NCI-H1092 treated with DMSO at 0.1 percent for 48 hours (cell line): ENCODE measurements at regions not wholly inside any gene's neighbourhood (a gene's known extent, or its start where the extent isn't known, plus 50 kb on each side); places are given as distances from the start of the nearest gene placed in this dataset.

Experiments used
- DNase-seq: peaks from one replicate; lab custom pipeline; 2025; lab: John Stamatoyannopoulos, UW

- no peak for DNase-seq
These were observed 138.0 kb upstream of the EFNA5 start for GRCh38 chr5:107808671-107809137.

GRCh38 chr5:107807431-107807830, 136.7 kb upstream of the EFNA5 start:
- DNase-seq: no peak

- DNase-seq: no peak
These were observed 136.0 kb upstream of the EFNA5 start for GRCh38 chr5:107806705-107807104.

- no peak for DNase-seq
These were observed 135.5 kb upstream of the EFNA5 start for GRCh38 chr5:107806271-107806670.

DNA sequence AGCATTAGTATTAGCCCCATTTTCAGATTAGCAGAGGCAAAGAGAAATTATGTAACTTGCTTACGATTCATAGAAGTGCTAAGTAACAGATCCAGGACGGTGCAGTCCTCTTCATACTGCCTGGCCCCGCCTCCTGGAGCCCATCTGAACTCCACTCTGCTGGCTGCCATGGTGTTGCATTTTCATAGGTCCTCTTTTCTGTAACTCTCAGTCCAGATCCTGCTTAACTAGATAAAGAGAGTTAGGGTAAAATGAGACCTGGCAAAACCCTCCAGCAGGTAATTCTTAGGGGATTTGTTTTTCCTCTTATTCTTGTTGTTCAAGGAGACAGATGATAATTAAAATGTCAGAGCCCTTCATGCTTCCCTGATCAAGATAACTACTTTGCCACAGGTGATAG, 135.1 kb upstream of the EFNA5 start:
- no peak for DNase-seq

DNA sequence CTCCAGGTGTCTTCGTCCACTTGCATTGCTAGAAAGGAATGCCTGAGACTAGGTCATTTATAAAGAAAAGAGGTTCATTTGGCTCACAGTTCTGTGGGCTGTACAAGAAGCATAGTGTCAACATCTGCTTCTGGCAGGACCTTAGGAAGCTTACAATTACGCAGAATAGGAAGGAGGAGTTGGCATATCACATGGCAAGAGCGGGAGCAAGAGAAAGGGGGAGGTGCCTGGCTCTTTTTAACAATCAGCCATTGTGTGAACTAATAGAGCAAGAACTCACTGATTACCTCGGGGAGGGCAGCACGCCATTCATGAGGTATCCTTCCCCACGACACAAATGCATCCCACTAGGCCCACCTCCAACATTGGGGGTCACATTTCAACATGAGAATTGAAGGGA, 134.4 kb upstream of the EFNA5 start:
- DNase-seq: no peak

GRCh38 chr5:107803728-107804127, 133.0 kb upstream of the EFNA5 start:
- DNase-seq: no peak

DNA sequence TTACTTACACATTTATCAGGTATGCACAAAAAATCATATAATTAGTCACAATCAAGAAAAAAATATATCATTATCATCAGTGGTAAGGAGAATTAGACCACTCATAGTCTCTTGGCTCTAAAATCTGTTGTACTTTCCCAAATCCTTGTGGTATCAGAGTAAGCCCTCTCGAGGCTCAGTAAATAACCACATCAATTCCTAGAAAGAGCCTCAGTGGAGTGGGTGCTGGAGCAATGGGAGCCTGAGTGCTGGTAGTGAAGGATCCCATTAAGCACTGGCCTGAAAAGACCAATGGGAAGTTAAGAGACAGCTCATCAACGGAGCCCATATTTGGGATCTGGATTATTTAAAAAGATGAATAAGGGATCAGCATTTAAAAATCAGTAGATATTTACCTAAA, 130.3 kb upstream of the EFNA5 start:
- no peak for DNase-seq

GRCh38 chr5:107799306-107799705, 128.6 kb upstream of the EFNA5 start:
- no peak for DNase-seq

- DNase-seq: no peak
These were observed 126.1 kb upstream of the EFNA5 start for GRCh38 chr5:107796797-107797196.

DNA sequence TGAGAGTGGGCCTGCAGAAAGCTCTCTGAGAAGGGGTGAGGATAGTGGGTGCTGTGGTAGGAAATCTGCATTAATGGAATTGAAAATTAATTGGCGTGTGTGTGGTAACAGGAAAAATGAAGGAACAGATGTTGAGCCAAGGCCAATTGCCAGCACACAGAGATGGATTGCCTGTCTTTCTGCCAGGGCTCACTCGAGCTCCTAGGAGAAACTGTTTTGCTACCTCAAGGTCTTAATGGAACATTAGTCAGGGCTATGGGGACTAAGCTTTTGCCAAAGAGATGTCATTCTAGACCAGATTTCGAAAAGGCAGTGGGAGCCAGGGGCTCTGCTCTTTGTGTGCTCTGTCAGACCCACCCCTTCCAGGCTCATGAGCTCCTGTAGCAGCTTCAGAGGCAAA, 124.0 kb upstream of the EFNA5 start:
- no peak for DNase-seq

GRCh38 chr5:107792940-107793339, 122.2 kb upstream of the EFNA5 start:
- DNase-seq: no peak

- DNase-seq: no peak
These were observed 119.9 kb upstream of the EFNA5 start for GRCh38 chr5:107790671-107791070.

- DNase-seq: no peak
These were observed 115.7 kb upstream of the EFNA5 start for GRCh38 chr5:107786424-107786823.

- no peak for DNase-seq
These were observed 112.8 kb upstream of the EFNA5 start for GRCh38 chr5:107783551-107783950.

DNA sequence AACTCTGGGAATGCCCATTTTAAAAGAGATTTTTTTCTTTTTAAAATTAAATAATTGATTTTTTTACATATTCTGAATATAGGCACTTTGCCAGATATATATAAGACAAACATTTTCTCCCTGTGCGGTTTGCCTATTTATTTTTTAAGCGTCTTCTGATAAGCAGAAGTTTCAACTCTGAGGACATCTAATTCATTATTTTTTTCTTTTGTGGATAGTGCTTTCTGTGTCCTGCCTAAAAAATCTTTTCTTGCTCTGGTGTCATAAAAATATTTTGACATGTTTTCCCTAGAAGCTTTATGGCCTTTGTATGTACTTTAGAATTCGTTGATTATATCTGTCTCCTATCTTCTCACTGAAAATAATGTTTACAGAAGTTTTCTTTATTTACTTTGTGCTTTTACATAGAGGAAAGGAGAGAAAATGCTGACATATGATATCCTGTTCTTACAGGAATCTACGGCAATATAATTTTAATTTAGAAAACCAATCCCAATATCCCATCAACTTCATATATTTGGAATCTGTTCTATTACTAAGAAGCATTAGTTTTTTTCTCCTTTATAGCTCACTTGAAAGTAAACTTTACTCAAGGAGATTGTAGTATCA, 111.9 kb upstream of the EFNA5 start:
- no peak for DNase-seq

DNA sequence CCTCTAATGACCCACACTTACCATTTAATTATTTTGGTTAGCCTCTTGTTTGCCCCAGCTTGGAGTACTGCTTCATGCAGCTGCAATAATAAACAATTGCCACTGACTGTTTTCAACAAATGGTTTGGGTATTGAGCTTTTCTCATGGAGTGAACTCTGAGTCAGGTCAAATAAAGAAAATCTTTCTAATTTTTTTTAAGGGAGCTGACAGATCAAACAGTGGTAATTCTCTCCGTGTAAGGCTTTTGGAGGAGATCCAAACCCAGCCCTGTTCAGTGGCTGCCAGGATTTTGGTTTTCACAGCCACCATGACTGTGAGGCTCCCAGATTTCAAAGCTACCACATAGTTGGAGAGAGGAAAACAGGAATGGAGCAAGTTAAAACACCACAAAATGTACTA, 110.7 kb upstream of the EFNA5 start:
- DNase-seq: no peak

- no peak for DNase-seq
These were observed 108.7 kb upstream of the EFNA5 start for GRCh38 chr5:107779437-107779836.

GRCh38 chr5:107778647-107779046, 107.9 kb upstream of the EFNA5 start:
- no peak for DNase-seq

GRCh38 chr5:107776922-107777740, 106.4 kb upstream of the EFNA5 start:
- DNase-seq: no peak

DNA sequence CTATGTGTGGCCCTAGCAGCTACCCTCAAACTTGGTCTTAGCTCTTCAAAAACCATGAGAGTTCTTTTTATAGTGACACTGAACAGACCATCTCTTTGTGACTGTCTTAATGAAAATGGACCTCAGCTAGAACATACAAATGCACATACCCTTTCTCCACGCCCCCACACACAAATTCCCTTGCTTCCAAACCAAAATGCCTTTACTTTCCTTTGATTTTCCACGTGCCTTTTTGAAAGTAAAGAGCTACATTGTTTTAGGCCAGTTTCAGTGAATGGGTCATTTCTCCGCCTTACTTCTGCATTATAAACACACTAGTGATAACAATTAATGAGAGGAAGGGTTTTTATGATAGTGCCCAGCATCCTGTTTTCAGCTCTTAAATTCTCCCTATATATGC, 105.8 kb upstream of the EFNA5 start:
- no peak for DNase-seq

DNA sequence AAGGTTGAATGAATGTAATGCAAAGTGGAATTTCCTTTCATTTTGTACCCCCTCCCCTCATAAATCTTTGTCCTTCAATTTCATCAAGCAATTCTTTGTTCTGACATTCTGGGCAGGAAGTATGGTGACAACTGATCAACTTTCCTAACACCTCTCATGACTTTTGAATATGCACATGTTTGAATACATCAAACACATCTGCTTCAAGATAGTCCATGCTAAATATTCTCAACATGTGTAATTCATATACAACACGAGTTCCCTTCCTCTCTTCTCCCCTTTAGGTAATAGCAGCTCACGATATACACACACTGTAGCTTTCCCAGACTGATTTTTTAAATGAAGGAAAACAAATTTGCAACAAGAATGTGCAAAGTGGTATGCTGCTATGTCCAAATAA, 103.6 kb upstream of the EFNA5 start:
- DNase-seq: no peak

DNA sequence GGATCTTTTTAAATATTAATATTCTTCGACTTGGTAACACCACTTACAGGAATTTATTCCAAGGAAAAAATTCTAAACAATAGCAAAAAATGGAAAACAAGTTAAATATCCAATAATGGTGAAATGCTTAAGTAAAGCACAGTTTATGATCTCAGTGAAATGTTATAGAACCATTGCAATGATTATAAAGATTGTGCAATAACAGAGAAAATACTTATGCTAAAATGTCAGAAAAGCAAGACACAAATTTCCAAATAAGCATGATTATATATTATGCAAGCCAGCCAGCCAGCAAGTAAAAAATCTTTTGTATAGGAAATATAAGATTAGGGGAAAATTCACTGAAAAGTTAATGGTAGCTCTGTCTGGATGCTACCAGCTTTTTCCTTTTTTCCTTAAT, 102.7 kb upstream of the EFNA5 start:
- no peak for DNase-seq
